Endothelial cell of umbilical vein (primary cell): ENCODE measurements at regions not wholly inside any gene's neighbourhood (a gene's known extent, or its start where the extent isn't known, plus 50 kb on each side); places are given as distances from the start of the nearest gene placed in this dataset.

Source experiments
- BruUV-seq: library from RNA; stranded (reverse); fragments of 400-500 nt; replicated peaks from 2 replicates; lab custom pipeline; 2021; lab: Mats Ljungman, UMichigan
- CTCF ChIA-PET: fragments of 300-600, 350-600 bp; sonication (Branson Sonifier 250); formaldehyde crosslinking; loops from one replicate; lab custom pipeline; 2021; ENCODE audit warnings: antibody characterized with exemption, inconsistent platforms; lab: Charles Lee
- POLR2A ChIA-PET: fragments of 300-600, 350-600 bp; sonication (Branson Sonifier 250); formaldehyde crosslinking; loops from one replicate; lab custom pipeline; 2021; ENCODE audit warnings: antibody characterized with exemption, inconsistent platforms; lab: Charles Lee
- DNase-seq: peaks from one replicate; pipeline ENCODE4 v3.0.0-alpha.2; 2011; ENCODE audit warnings: low read depth, low spot score
- FAIRE-seq: peaks from 2 replicates; lab custom pipeline; 2011; peaks lifted over from hg19 to GRCh38; lab: Jason Lieb, UNC
- H2AFZ ChIP-seq: 2 replicates; pipeline ENCODE4 v1.6.0; 2012; ENCODE audit warnings: low read depth, low read length, control low read depth, inconsistent platforms
- H3K27ac ChIP-seq: 2 replicates; pipeline ENCODE4 v1.5.1; 2011; ENCODE audit warnings: low read depth, mild to moderate bottlenecking, control low read depth, low read length, moderate library complexity; ENCODE audit not compliant: insufficient read depth
- H3K27me3 ChIP-seq, 2 experiments: 2 replicates each; pipeline versions ENCODE4 v1.6.0 to v1.6.1; 2011; ENCODE audit warnings: low read length in 2 of 2, mixed read lengths in 1 of 2; ENCODE audit not compliant: control insufficient read depth in 2 of 2, insufficient read depth in 2 of 2
- H3K36me3 ChIP-seq, 2 experiments: 2 replicates in 1 of 2; 3 replicates in 1 of 2; pipeline ENCODE4 v1.5.1; 2011; ENCODE audit warnings: low read length in 2 of 2, mild to moderate bottlenecking in 1 of 2, moderate library complexity in 1 of 2; ENCODE audit not compliant: control insufficient read depth in 2 of 2, insufficient read depth in 2 of 2; ENCODE audit errors: extremely low read depth in 1 of 2
- H3K4me1 ChIP-seq: 3 replicates; pipeline ENCODE4 v1.5.1; 2011; ENCODE audit warnings: mild to moderate bottlenecking, low read length; ENCODE audit not compliant: control insufficient read depth, insufficient read depth; ENCODE audit errors: extremely low read depth
- H3K4me2 ChIP-seq: 2 replicates; pipeline ENCODE4 v1.6.1; 2011; ENCODE audit warnings: low read length, control low read depth, mixed read lengths; ENCODE audit not compliant: insufficient read depth
- H3K4me3 ChIP-seq, 3 experiments: fragments of 200-600 bp in 1 of 3; sonication (generic), shearing (Covaris generic) in 1 of 3; replicated peaks in 1 of 3; 2 replicates each; pipeline ENCODE4 v1.5.1; 2011 to 2016; ENCODE audit warnings: control low read depth in 3 of 3, low read length in 3 of 3, mild to moderate bottlenecking in 2 of 3, inconsistent platforms in 1 of 3, low read depth in 1 of 3, moderate library complexity in 1 of 3; ENCODE audit not compliant: insufficient read depth in 1 of 3
- H3K79me2 ChIP-seq: 2 replicates; pipeline ENCODE4 v1.6.0; 2012; ENCODE audit warnings: low read length, inconsistent platforms; ENCODE audit not compliant: control insufficient read depth, insufficient read depth
- H3K9ac ChIP-seq: replicated peaks from 2 replicates; pipeline ENCODE3; 2011; ENCODE audit warnings: low read length, control low read depth; ENCODE audit not compliant: insufficient read depth; ENCODE audit errors: extremely low read depth
- H3K9me1 ChIP-seq: replicated peaks from 3 replicates; pipeline ENCODE4 v1.6.0; 2011; ENCODE audit warnings: mild to moderate bottlenecking, low read length; ENCODE audit not compliant: control insufficient read depth, insufficient read depth; ENCODE audit errors: extremely low read depth
- H3K9me3 ChIP-seq: replicated peaks from 2 replicates; pipeline ENCODE4 v1.5.1; 2012; ENCODE audit warnings: low read length, inconsistent platforms; ENCODE audit not compliant: control insufficient read depth, insufficient read depth
- H4K20me1 ChIP-seq: replicated peaks from 2 replicates; pipeline ENCODE3; 2011; ENCODE audit warnings: mild to moderate bottlenecking, low read length; ENCODE audit not compliant: control insufficient read depth, insufficient read depth; ENCODE audit errors: extremely low read depth
- CTCF ChIP-seq, 2 donors: IDR thresholded peaks; 1 replicate in 1 of 2; 2 replicates in 1 of 2; pipeline ENCODE4 v1.5.1; 2011; ENCODE audit warnings: low read length in 2 of 2, mild to moderate bottlenecking in 2 of 2, moderate library complexity in 2 of 2, control low read depth in 1 of 2, inconsistent platforms in 1 of 2, low read depth in 1 of 2; ENCODE audit not compliant: insufficient read depth in 1 of 2; ENCODE audit errors: extremely low read depth in 1 of 2
- EZH2 ChIP-seq: IDR thresholded peaks from 2 replicates; pipeline ENCODE4 v1.6.1; 2012; ENCODE audit warnings: borderline replicate concordance, low read depth, mild to moderate bottlenecking, moderate library complexity, low read length, inconsistent platforms; ENCODE audit not compliant: severe bottlenecking
- FOS ChIP-seq: IDR thresholded peaks from 2 replicates; pipeline ENCODE4 v1.6.1; 2011; ENCODE audit warnings: mild to moderate bottlenecking, low read length, moderate library complexity, borderline replicate concordance; ENCODE audit not compliant: insufficient read depth
- GATA2 ChIP-seq: IDR thresholded peaks from 2 replicates; pipeline ENCODE4 v1.7.0; 2011; ENCODE audit warnings: low read depth, mild to moderate bottlenecking, moderate library complexity, mixed read lengths, low read length; ENCODE audit not compliant: insufficient read length, insufficient read depth
- JUN ChIP-seq: IDR thresholded peaks from 2 replicates; pipeline ENCODE4 v1.6.1; 2011; ENCODE audit warnings: borderline replicate concordance, low read depth; ENCODE audit not compliant: insufficient read length, insufficient read depth
- MYC ChIP-seq: IDR thresholded peaks from one replicate; pipeline ENCODE4 v1.6.1; 2011; ENCODE audit warnings: mild to moderate bottlenecking, low read depth, low read length
- POLR2A ChIP-seq: IDR thresholded peaks from 2 replicates; pipeline ENCODE4 v1.6.1; 2012; ENCODE audit warnings: low read depth, mild to moderate bottlenecking, control low read depth, low read length
- POLR2AphosphoS5 ChIP-seq: IDR thresholded peaks from 2 replicates; pipeline ENCODE4 v1.6.1; 2012; ENCODE audit warnings: low read depth, mild to moderate bottlenecking, control low read depth, low read length, moderate library complexity; ENCODE audit not compliant: insufficient read depth
- dilution Hi-C: fragments of 300-500 bp; cut with MboI; formaldehyde crosslinking; loops from one replicate; pipeline ENCODE4 v1.15.0; 2019; ENCODE audit warnings: low sequenced_read_pairs; ENCODE audit not compliant: extremely low pct_ligation_motif_present
- intact Hi-C: fragments of 100-400 bp; cut with micrococcal nuclease; formaldehyde crosslinking; loops from one replicate; pipeline ENCODE4 v1.10.0; 2022

GRCh38 chr17:12409082-12409481 lies 256.6 kb upstream of the MYOCD start:
- ChIA-PET POLR2A (no interaction called here), CTCF (no interaction called here)
- Histone ChIP-seq H2AFZ (no peak overlapping the region), H3K9ac (no peak overlapping the region), H3K9me3 (no peaks in the 10 kb centered on the region), H4K20me1 (no peaks in the 10 kb centered on the region), H3K4me2 (no peak overlapping the region), H3K79me2 (no peaks in the 10 kb centered on the region), H3K27ac (no peak overlapping the region), H3K36me3 (no peaks in the 10 kb centered on the region), H3K27me3 (no peaks in the 10 kb centered on the region), H3K9me1 (no peaks in the 10 kb centered on the region), H3K4me1 (no peaks in the 10 kb centered on the region), H3K4me3 (no peak overlapping the region)
- FAIRE-seq (no peak), DNase-seq (no peak)
- BruUV-seq: no TSS peak
- intact Hi-C loops (no loop called here), dilution Hi-C loops (no loop called here)
- TF ChIP-seq POLR2A: no peak
- TF ChIP-seq CTCF (IDR thresholded peaks at IDR 0.05; ENCODE audit: extremely low read depth in 1 of 2, insufficient read depth in 1 of 2, low read depth in 1 of 2, low read length in 2 of 2): no peak
- TF ChIP-seq MYC: no peak
- TF ChIP-seq POLR2AphosphoS5: no peak
- TF ChIP-seq JUN: no peak
- TF ChIP-seq EZH2: no peak
- TF ChIP-seq GATA2: no peak
- TF ChIP-seq FOS: no peak
